ENCODE measurements at regions not wholly inside any gene's neighbourhood (a gene's known extent, or its start where the extent isn't known, plus 50 kb on each side); places are given as distances from the start of the nearest gene placed in this dataset.

DNA sequence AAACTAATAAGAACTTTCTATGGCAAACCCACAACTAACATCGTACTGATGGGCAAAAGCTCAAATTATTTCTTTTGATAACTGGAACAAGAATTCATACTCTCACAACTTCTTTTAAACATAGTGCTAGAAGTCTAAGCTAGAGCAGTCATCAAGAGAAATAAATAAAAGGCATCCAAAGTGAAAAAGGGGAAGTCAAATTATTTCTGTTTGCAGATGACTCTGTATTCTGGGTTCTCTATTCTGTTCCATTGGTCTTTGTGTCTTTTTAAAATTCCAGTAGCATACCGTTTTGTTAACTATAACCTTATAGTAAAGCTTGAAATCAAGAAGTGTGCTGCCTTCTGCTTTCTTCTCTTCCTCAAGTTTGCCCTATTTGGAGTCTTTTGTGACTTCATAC, 1215.9 kb downstream of the UQCRFS1 start:
- no peak overlapping the region for H3K14ac ChIP-seq (ENCODE audit: insufficient read depth, low read length)
- no peak overlapping the region for H4K91ac ChIP-seq (ENCODE audit: insufficient read length, low read depth, low read length)
- H3K4ac ChIP-seq (ENCODE audit: low read depth, low read length), result no peak overlapping the region
- H4K8ac ChIP-seq (replicated peaks; ENCODE audit: insufficient read length, low read depth, low read length), result no peak overlapping the region
- no peak overlapping the region for H3K56ac ChIP-seq (ENCODE audit: insufficient read length, low read depth, low read length)
- Mint-ChIP-seq H3K27ac (no peak overlapping the region), H3K9me3 (peaks cover 0 to 4% of the 10 kb centered on the region in 2 experiments; a peak in 1 of 5 replicates), H3K27me3 (ENCODE audit: low read depth) (peaks cover 1% of the 10 kb centered on the region; the same call in 1 of the 2 replicates), H3K36me3 (ENCODE audit: insufficient read depth in 1 of 3, low read depth in 3 of 3) (peaks cover 0 to 2% (median 0%) of the 10 kb centered on the region in 3 experiments; a peak in 1 of 7 replicates), H3K4me3 (no peak overlapping the region), H3K4me1 (peaks cover 0 to 13% of the 10 kb centered on the region in 2 experiments; a peak in 2 of 4 replicates)
- H2BK15ac ChIP-seq (ENCODE audit: low read depth, low read length), result no peak overlapping the region
- no peaks in the 10 kb centered on the region for H3K79me2 ChIP-seq (ENCODE audit: insufficient read depth, low read length)
- H2BK120ac ChIP-seq (ENCODE audit: low read depth, low read length, poor library complexity, severe bottlenecking), result no peak overlapping the region
- no peak overlapping the region for H2AFZ ChIP-seq (ENCODE audit: low read length)
- no peak overlapping the region for H3K4me2 ChIP-seq (ENCODE audit: insufficient read depth, insufficient read length, low read length)
- TF ChIP-seq, protein P1, sequence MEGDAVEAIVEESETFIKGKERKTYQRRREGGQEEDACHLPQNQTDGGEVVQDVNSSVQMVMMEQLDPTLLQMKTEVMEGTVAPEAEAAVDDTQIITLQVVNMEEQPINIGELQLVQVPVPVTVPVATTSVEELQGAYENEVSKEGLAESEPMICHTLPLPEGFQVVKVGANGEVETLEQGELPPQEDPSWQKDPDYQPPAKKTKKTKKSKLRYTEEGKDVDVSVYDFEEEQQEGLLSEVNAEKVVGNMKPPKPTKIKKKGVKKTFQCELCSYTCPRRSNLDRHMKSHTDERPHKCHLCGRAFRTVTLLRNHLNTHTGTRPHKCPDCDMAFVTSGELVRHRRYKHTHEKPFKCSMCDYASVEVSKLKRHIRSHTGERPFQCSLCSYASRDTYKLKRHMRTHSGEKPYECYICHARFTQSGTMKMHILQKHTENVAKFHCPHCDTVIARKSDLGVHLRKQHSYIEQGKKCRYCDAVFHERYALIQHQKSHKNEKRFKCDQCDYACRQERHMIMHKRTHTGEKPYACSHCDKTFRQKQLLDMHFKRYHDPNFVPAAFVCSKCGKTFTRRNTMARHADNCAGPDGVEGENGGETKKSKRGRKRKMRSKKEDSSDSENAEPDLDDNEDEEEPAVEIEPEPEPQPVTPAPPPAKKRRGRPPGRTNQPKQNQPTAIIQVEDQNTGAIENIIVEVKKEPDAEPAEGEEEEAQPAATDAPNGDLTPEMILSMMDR (conservative IDR thresholded peaks at IDR 0.05), result no peak
- no peak overlapping the region for H2BK12ac ChIP-seq (ENCODE audit: insufficient read length, low read depth, low read length)
- WGBS (ENCODE audit: extremely low coverage, insufficient read length, low lambda C conversion rate), result no CpG with 5 or more reads among the region's 2 CpGs
- no peak overlapping the region for H2BK5ac ChIP-seq (ENCODE audit: insufficient read length, low read length)
- H3K27ac ChIP-seq (ENCODE audit: insufficient read length, low read depth, low read length), result no peak overlapping the region
- no peak overlapping the region for H3K23ac ChIP-seq (ENCODE audit: insufficient read length, low read depth, low read length)
- no peak overlapping the region for H2AK5ac ChIP-seq (ENCODE audit: insufficient read length, low read length)
- no peaks in the 10 kb centered on the region for H3K9me3 ChIP-seq (ENCODE audit: control insufficient read depth, low read depth, low read length)
- H3K27me3 ChIP-seq (ENCODE audit: insufficient read depth, low read length), result no peaks in the 10 kb centered on the region
- no peak overlapping the region for H3T11ph ChIP-seq (ENCODE audit: low read length)
- no peak overlapping the region for H3K9ac ChIP-seq (ENCODE audit: extremely low read depth, insufficient read length, low read length)
- no peaks in the 10 kb centered on the region for H4K20me1 ChIP-seq (ENCODE audit: control insufficient read depth, insufficient read depth, insufficient read length)
- H3K23me2 ChIP-seq (ENCODE audit: insufficient read length, low read depth, low read length, poor library complexity, severe bottlenecking), result no peaks in the 10 kb centered on the region
- H3K4me1 ChIP-seq (ENCODE audit: insufficient read depth, low read length), result no peaks in the 10 kb centered on the region
- no peak overlapping the region for H3K18ac ChIP-seq (ENCODE audit: insufficient read length, low read depth, low read length)
- H3K79me1 ChIP-seq (ENCODE audit: insufficient read depth, low read depth, low read length, poor library complexity, severe bottlenecking), result no peaks in the 10 kb centered on the region
- DNase-seq, result no peak
- no peak overlapping the region for H2BK20ac ChIP-seq (ENCODE audit: low read depth, low read length, poor library complexity, severe bottlenecking)
- H4K5ac ChIP-seq (ENCODE audit: insufficient read length, low read depth, low read length), result no peak overlapping the region
